ENCODE measurements at regions not wholly inside any gene's neighbourhood (a gene's known extent, or its start where the extent isn't known, plus 50 kb on each side); places are given as distances from the start of the nearest gene placed in this dataset.

DNA sequence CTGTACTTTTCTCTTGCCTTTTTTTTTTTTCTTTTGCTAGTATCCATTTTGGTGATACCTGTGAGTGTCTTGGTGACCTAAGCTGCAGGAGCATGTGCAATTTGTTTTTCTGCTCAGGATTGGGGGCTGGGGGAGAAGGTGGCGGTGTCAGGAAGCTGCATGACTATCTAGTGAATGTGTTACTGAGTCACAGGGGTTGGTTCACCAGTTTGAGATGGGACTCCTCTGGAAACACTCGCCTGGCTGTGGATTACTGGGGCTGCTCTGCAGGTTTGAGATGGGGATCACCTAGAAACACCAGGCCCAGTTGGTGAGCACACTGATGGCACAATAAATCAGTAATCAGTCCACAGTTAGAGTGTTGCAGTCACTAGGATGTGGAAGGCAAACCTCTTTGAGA, 447.9 kb downstream of the SPATA31D1 start:
- TF ChIP-seq CTCF (IDR thresholded peaks at IDR 0.05; ENCODE audit: poor library complexity, severe bottlenecking) (no peak), EZH2 (IDR thresholded peaks at IDR 0.05; ENCODE audit: borderline replicate concordance, insufficient read depth, low read length, poor library complexity, severe bottlenecking) (no peak)
